HepG2 (cell line): ENCODE measurements at regions not wholly inside any gene's neighbourhood (a gene's known extent, or its start where the extent isn't known, plus 50 kb on each side); places are given as distances from the start of the nearest gene placed in this dataset.
"Not testable (repeated sequence)": the region's sequence is repeated elsewhere in the genome, so short reads cannot be mapped to it uniquely, and the experiment has no call there.

Experiments used
- ATAC-seq: fragments of 200-7000 bp; cut with Tn5 transposase; 3 replicates; pipeline ENCODE4 v1.9.1; 2020; ENCODE audit warnings: mild to moderate bottlenecking, moderate library complexity
- BruUV-seq: library from RNA; stranded (reverse); fragments of 400-500 nt; replicated peaks from 2 replicates; lab custom pipeline; 2021; lab: Mats Ljungman, UMichigan
- CTCF ChIA-PET: fragments of 300-600 bp; formaldehyde crosslinking; extraction: SDS; loops from one replicate; lab custom pipeline; 2021; ENCODE audit warnings: low total read pairs, inconsistent platforms, low intra/inter-chr PET ratio; lab: Yijun Ruan, JAX
- POLR2A ChIA-PET: fragments of 350-600 bp; sonication (Branson Sonifier 250); formaldehyde crosslinking; loops from one replicate; lab custom pipeline; 2020; ENCODE audit warnings: antibody characterized with exemption, inconsistent platforms; lab: Yijun Ruan, JAX
- DNase-seq: peaks from one replicate; pipeline ENCODE4 v3.0.0-alpha.2; 2015; ENCODE audit warnings: low spot score
- FAIRE-seq: peaks from 3 replicates; lab custom pipeline; 2011; peaks lifted over from hg19 to GRCh38; lab: Jason Lieb, UNC
- H2AFZ ChIP-seq: one replicate; pipeline ENCODE4 v1.6.1; 2011; ENCODE audit warnings: low read length, inconsistent platforms
- H3K27ac ChIP-seq: fragments of 300-600 bp; 3 replicates; pipeline ENCODE4 v1.8.0; 2011; ENCODE audit warnings: mixed run types, mild to moderate bottlenecking, mixed read lengths, low read length, inconsistent platforms; ENCODE audit not compliant: insufficient read depth; ENCODE audit errors: extremely low read length
- H3K27me3 ChIP-seq, 2 experiments: fragments of 200-600 bp in 1 of 2; 2 replicates in 1 of 2; 3 replicates in 1 of 2; pipeline versions ENCODE4 v1.6.0 to v1.8.0; 2011; ENCODE audit warnings: low read length in 2 of 2, mild to moderate bottlenecking in 2 of 2, moderate library complexity in 2 of 2, inconsistent platforms in 1 of 2; ENCODE audit not compliant: insufficient read depth in 2 of 2, control insufficient read depth in 1 of 2
- H3K36me3 ChIP-seq, 2 experiments: fragments of 200-600 bp in 1 of 2; replicated peaks in 1 of 2; 2 replicates in 1 of 2; 3 replicates in 1 of 2; pipeline versions ENCODE4 v1.5.1 to v1.8.0; 2011; ENCODE audit warnings: low read length in 2 of 2, inconsistent platforms in 1 of 2; ENCODE audit not compliant: insufficient read depth in 2 of 2, control insufficient read depth in 1 of 2
- H3K4me1 ChIP-seq: 2 replicates; pipeline ENCODE4 v1.5.1; 2012; ENCODE audit warnings: low read length, inconsistent platforms; ENCODE audit not compliant: insufficient read depth
- H3K4me2 ChIP-seq: 2 replicates; pipeline ENCODE4 v1.6.0; 2011; ENCODE audit warnings: low read depth, low read length, inconsistent platforms
- H3K4me3 ChIP-seq, 3 experiments: fragments of 200-600 bp in 1 of 3; sonication (generic), shearing (Covaris generic) in 1 of 3; replicated peaks in 1 of 3; 2 replicates each; pipeline ENCODE4 v1.5.1; 2011 to 2016; ENCODE audit warnings: low read length in 3 of 3, inconsistent platforms in 2 of 3, low read depth in 2 of 3, mild to moderate bottlenecking in 2 of 3, control low read depth in 1 of 3, mixed read lengths in 1 of 3; ENCODE audit not compliant: insufficient read depth in 1 of 3
- H3K79me2 ChIP-seq: one replicate; pipeline ENCODE4 v1.6.1; 2011; ENCODE audit warnings: low read length, inconsistent platforms; ENCODE audit not compliant: insufficient read depth
- H3K9ac ChIP-seq: 2 replicates; pipeline ENCODE4 v1.6.0; 2011; ENCODE audit warnings: mild to moderate bottlenecking, low read depth, low read length, inconsistent platforms; ENCODE audit not compliant: insufficient read depth
- H3K9me3 ChIP-seq: 2 replicates; pipeline ENCODE4 v1.5.1; 2012; ENCODE audit warnings: mild to moderate bottlenecking, low read length
- H4K20me1 ChIP-seq: 2 replicates; pipeline ENCODE4 v1.6.0; 2011; ENCODE audit warnings: inconsistent platforms, mild to moderate bottlenecking, low read length, moderate library complexity; ENCODE audit not compliant: insufficient read depth
- GABPB1 ChIP-seq: IDR thresholded peaks from 2 replicates; pipeline ENCODE4 v1.6.1; 2016; ENCODE audit warnings: mild to moderate bottlenecking, missing genetic modification reagents, moderate library complexity, missing compliant biosample characterization
- KDM2A ChIP-seq: sonication (generic); formaldehyde crosslinking; IDR thresholded peaks from 2 replicates; pipeline ENCODE4 v1.4.0; 2020; ENCODE audit warnings: low read depth, missing genetic modification reagents, borderline replicate concordance
- NFKB2 ChIP-seq: sonication (generic); formaldehyde crosslinking; IDR thresholded peaks from 2 replicates; pipeline ENCODE4 v1.4.0; 2020; ENCODE audit warnings: missing genetic modification reagents, borderline replicate concordance
- STAG1 ChIP-seq: sonication (generic); formaldehyde crosslinking; IDR thresholded peaks from 2 replicates; pipeline ENCODE4 v1.4.0; 2020; ENCODE audit warnings: missing genetic modification reagents
- ZNF768 ChIP-seq: sonication (generic); formaldehyde crosslinking; IDR thresholded peaks from 2 replicates; pipeline ENCODE4 v1.4.0; 2020; ENCODE audit warnings: missing genetic modification reagents
- WGBS: methylation state at CpG from one replicate; pipeline ENCODE4 v1.1.6; 2017; ENCODE audit warnings: low lambda C conversion rate; 5-methylcytosine and 5-hydroxymethylcytosine counted together
- in situ Hi-C: cut with HindIII; loops from 2 replicates; pipeline ENCODE4 v1.10.0; 2017; ENCODE audit warnings: low pct_unique_long_range_greater_than_20kb; ENCODE audit not compliant: extremely low pct_ligation_motif_present
- intact Hi-C: fragments of 100-400 bp; cut with micrococcal nuclease; formaldehyde crosslinking; loops from one replicate; pipeline ENCODE4 v1.10.0; 2022; ENCODE audit not compliant: unreplicated experiment
- TF ChIP-seq, protein P1 (sequence below): sonication (generic); IDR thresholded peaks from 2 replicates; pipeline ENCODE4 v1.6.1; 2016; ENCODE audit warnings: low read depth, borderline replicate concordance
- TF ChIP-seq, protein P2 (sequence below): IDR thresholded peaks from 2 replicates; pipeline ENCODE4 v1.6.1; 2016; ENCODE audit warnings: mild to moderate bottlenecking, missing biosample characterization, missing genetic modification reagents
- TF ChIP-seq, protein P3 (sequence below): sonication (generic); formaldehyde crosslinking; IDR thresholded peaks from 2 replicates; pipeline ENCODE4 v1.5.0; 2020; ENCODE audit warnings: mild to moderate bottlenecking, missing genetic modification reagents, moderate library complexity

DNA sequence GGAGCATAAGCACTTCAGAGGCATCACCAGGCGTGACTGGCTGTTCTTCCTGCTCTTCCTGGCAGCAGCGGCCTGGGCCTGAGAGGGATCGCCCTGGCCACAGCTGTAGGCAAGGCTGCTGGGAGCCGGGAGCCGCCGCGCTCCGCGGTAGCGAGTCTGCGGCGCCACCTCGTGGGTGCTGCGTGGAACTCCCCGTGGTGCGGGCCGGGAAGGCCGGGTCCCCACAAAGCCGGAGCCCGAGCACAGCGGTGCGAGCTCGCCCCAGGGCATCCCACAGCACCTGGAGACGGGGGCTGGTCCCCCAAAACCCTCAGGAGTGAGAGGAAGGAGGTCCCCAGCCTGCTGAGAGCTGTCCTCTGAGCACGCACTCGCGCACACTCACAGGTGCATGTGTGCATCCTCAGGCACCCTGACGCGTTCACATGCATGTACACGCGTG is 1546.5 kb downstream of the RPIA start:
- peak; percentile 79 for ATAC-seq
- not testable (repeated sequence) for FAIRE-seq

DNA sequence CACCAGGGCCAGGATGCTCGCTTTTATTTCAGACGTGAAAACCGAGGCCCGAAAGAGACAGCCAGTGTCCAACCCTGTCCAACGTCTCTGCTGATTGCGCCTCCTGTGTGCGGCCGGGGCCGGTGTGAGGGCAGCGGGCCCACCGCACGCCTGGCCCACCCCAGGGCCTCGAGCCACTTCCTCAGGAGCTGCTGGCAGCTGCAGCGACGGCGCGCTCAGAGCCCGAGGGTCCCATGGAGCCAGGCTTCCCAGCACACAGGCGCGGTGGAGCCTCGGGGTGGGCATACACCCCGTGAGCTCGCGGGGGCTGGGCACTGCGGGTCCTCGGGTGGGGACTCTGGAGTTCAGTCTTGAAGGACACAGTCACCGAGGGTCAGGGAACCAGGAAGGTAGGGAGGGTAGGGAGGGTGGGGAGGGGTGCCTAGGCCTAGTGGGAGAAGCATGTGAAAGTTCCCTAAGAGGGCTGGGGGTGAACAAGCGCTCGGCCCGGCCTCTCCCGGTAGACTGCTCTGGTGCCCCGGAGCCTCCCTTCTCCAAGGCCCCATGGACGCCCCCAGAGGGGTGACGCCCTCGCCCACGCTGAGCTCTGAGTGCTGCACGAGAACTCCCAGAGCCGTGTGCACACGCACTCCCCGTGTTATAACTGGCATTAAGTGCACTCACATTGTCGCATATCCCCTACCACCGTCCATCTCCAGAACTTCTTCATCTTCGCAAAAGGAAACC is 1547.2 kb downstream of the RPIA start:
- H3K4me2 ChIP-seq, ATAC-seq, H3K4me1 ChIP-seq, H3K9ac ChIP-seq, POLR2A ChIA-PET, H3K27ac ChIP-seq, H4K20me1 ChIP-seq, CTCF ChIA-PET, in situ Hi-C loops, DNase-seq, H2AFZ ChIP-seq, H3K4me3 ChIP-seq, BruUV-seq, H3K9me3 ChIP-seq, intact Hi-C loops, FAIRE-seq, H3K79me2 ChIP-seq, H3K36me3 ChIP-seq, H3K27me3 ChIP-seq: not testable (repeated sequence)
- WGBS, result 56% methylated on average over 34 of the region's 43 CpGs

More for the DNA sequence above, 1546.5 kb downstream of the RPIA start:
- H3K4me1 ChIP-seq, H3K9me3 ChIP-seq, intact Hi-C loops, BruUV-seq, H3K4me2 ChIP-seq, H3K4me3 ChIP-seq, CTCF ChIA-PET, H2AFZ ChIP-seq, H3K27ac ChIP-seq, in situ Hi-C loops, DNase-seq, H3K36me3 ChIP-seq, H4K20me1 ChIP-seq, POLR2A ChIA-PET, H3K9ac ChIP-seq, H3K79me2 ChIP-seq, H3K27me3 ChIP-seq: not testable (repeated sequence)
- TF ChIP-seq, protein P1, sequence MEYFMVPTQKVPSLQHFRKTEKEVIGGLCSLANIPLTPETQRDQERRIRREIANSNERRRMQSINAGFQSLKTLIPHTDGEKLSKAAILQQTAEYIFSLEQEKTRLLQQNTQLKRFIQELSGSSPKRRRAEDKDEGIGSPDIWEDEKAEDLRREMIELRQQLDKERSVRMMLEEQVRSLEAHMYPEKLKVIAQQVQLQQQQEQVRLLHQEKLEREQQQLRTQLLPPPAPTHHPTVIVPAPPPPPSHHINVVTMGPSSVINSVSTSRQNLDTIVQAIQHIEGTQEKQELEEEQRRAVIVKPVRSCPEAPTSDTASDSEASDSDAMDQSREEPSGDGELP, result peak; percentile 26; the same call in 1 of the 2 replicates
- TF ChIP-seq ZNF768 (CRISPR knock-in tag), result peak; percentile 27; the same call in 1 of the 2 replicates
- TF ChIP-seq, protein P2, sequence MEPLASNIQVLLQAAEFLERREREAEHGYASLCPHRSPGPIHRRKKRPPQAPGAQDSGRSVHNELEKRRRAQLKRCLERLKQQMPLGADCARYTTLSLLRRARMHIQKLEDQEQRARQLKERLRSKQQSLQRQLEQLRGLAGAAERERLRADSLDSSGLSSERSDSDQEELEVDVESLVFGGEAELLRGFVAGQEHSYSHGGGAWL (CRISPR knock-in tag), result 0 out of 2 replicates have a peak, but pooled peaks have one; percentile 35
- TF ChIP-seq STAG1 (CRISPR knock-in tag), result peak; percentile 66; the same call in 1 of the 2 replicates
- TF ChIP-seq KDM2A (CRISPR knock-in tag), result peak; percentile 47; the same call in 1 of the 2 replicates
- peak; percentile 30; the same call in 1 of the 2 replicates for TF ChIP-seq NFKB2 (CRISPR knock-in tag)
- peak; percentile 39; the same call in 1 of the 2 replicates for TF ChIP-seq GABPB1 (CRISPR knock-in tag)
- TF ChIP-seq, protein P3, sequence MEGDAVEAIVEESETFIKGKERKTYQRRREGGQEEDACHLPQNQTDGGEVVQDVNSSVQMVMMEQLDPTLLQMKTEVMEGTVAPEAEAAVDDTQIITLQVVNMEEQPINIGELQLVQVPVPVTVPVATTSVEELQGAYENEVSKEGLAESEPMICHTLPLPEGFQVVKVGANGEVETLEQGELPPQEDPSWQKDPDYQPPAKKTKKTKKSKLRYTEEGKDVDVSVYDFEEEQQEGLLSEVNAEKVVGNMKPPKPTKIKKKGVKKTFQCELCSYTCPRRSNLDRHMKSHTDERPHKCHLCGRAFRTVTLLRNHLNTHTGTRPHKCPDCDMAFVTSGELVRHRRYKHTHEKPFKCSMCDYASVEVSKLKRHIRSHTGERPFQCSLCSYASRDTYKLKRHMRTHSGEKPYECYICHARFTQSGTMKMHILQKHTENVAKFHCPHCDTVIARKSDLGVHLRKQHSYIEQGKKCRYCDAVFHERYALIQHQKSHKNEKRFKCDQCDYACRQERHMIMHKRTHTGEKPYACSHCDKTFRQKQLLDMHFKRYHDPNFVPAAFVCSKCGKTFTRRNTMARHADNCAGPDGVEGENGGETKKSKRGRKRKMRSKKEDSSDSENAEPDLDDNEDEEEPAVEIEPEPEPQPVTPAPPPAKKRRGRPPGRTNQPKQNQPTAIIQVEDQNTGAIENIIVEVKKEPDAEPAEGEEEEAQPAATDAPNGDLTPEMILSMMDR (CRISPR knock-in tag), result peak; percentile 53
- WGBS, result 18% methylated on average over 30 of the region's 31 CpGs
